GM12864 (cell line): ENCODE measurements at regions not wholly inside any gene's neighbourhood (a gene's known extent, or its start where the extent isn't known, plus 50 kb on each side); places are given as distances from the start of the nearest gene placed in this dataset.

Experiments used
- DNase-seq: peaks from one replicate; pipeline ENCODE4 v3.0.0-alpha.2; 2011; ENCODE audit warnings: low read depth
- H3K4me3 ChIP-seq: 2 replicates; pipeline ENCODE4 v1.5.1; 2011; ENCODE audit warnings: mild to moderate bottlenecking, low read depth, low read length, control low read depth
- TF ChIP-seq, protein P1 (sequence below): IDR thresholded peaks from 2 replicates; pipeline ENCODE4 v1.5.1; 2011; ENCODE audit warnings: low read depth, mild to moderate bottlenecking, moderate library complexity, low read length, control low read depth, inconsistent platforms; ENCODE audit errors: missing control alignments

DNA sequence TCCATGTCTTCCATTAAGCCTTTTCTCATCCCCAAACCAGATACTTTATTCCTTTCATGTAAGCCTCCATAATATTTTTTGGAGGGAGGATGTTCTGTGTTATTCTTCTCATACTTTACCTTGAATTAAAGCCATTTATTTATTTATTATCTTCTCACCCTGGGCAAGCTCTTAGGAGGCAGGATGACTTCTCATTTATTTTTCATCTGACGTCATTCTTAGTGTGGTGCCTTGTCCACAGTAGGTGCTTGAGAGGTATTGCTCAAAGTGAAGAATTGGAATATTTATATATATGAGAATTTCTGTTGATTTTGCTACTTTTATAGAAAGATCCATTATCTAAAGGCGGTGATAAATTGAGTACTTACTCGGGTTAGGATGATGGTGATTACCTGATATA lies 458.3 kb upstream of the ACTBL2 start:
- TF ChIP-seq, protein P1, sequence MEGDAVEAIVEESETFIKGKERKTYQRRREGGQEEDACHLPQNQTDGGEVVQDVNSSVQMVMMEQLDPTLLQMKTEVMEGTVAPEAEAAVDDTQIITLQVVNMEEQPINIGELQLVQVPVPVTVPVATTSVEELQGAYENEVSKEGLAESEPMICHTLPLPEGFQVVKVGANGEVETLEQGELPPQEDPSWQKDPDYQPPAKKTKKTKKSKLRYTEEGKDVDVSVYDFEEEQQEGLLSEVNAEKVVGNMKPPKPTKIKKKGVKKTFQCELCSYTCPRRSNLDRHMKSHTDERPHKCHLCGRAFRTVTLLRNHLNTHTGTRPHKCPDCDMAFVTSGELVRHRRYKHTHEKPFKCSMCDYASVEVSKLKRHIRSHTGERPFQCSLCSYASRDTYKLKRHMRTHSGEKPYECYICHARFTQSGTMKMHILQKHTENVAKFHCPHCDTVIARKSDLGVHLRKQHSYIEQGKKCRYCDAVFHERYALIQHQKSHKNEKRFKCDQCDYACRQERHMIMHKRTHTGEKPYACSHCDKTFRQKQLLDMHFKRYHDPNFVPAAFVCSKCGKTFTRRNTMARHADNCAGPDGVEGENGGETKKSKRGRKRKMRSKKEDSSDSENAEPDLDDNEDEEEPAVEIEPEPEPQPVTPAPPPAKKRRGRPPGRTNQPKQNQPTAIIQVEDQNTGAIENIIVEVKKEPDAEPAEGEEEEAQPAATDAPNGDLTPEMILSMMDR, result no peak
- H3K4me3 ChIP-seq, result no peak overlapping the region
- no peak for DNase-seq

DNA sequence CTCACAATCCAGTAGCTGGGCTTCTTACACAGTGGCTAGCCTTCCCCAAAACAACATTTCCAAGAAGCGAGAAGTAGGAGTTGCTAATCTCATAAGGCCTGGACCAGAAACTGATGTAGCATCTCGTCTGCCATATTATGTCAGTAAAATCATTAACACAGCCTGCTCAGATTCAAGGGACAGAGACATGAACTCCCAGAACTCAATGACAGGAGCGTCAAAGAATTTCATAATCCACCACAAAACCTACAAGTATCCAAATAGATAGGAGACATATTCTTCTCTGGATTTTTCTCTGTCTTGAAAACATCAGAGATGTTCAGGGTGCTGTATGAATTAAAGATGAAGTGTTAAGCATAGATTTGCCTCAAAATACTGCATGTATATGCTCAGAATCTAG lies 457.6 kb upstream of the ACTBL2 start:
- no peak for DNase-seq
- TF ChIP-seq, protein P1, result no peak
- no peak overlapping the region for H3K4me3 ChIP-seq

DNA sequence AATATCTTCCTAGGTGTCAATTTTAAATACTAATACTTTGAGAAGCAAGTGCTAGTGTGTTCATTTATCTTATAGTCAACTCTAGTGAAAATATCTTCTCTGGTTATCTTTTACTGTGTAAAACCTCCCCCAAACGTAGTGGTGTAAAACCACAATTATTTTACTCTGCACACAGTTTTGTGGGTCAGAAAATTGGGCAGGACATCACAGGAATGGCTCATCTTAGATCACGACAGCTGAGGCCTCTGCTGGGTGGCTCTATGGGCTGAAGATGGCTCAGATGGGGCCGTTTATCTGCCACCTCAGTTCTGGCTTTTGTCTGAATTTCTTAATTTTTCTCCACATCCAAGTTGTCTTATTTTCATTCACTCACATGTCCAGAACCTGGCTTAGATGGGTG lies 457.2 kb upstream of the ACTBL2 start:
- TF ChIP-seq, protein P1, result no peak
- no peak overlapping the region for H3K4me3 ChIP-seq
- DNase-seq, result no peak

DNA sequence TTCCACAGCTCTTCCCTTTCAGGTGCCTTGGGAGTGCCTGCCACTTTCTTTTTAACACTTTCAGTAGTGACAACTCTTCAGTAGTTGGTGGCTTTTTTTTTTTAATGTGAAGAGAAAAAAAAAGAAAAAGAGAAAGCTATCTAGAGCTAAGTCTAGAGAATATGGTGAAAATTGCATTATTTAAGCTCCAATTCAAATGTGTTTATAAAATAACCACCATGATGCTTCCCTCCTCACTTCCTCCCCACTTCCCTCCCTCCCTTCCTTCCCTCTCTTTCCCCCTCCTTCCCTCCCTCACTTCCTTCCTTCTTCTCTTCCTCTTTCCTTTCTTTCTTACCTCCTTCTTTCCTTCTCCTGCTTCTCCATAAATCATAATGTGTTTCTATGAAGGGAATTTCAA lies 456.7 kb upstream of the ACTBL2 start:
- no peak overlapping the region for H3K4me3 ChIP-seq
- DNase-seq, result no peak
- TF ChIP-seq, protein P1, result no peak

DNA sequence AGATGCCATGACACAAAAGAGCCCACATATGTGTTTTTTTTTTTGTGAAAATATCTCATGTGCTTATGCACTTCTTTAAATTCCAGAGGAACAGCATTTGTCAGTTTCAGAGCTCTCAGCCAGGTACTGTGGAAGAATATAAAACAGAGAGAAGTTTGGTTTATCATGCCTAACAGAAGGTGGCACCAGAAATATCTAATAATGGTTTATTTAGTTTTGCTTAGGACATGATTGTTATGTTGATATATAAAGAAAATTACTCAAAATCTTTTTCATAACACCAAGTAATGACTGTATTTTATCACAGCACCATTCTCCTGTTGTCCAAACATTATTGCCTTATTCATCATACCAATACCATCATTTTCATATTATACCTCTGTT lies 455.6 kb upstream of the ACTBL2 start:
- H3K4me3 ChIP-seq, result no peak overlapping the region
- TF ChIP-seq, protein P1, result no peak
- DNase-seq, result no peak

DNA sequence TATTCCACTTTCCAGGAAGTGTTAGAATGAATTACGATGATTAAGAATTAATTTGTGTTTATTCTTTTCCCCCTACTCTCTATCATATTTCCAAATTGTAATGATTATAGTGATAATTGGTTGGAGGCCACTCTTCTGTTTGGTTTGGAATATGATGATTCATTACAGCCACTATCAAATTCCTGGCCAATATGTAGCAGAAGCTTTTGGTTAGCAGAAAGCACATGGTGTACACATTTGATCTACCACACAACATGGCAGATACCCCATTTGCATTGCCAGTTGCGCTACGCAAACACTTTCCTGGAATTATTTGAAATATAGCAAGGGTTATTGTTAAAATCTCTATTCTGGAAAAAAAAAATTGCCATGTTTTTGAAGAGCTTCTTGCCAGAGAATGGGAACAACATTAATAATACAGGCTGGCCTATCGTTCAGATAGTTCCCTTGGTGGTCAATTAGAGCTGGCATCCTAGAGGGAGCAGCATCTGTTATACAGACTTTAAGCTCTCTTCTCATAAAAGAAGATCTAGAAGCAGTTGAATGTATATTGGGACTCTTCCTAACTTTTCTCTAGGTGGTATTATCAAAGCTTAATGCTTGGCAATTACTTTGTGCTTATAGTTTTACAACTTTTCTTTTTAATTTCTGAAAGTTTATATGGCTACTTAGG lies 455.0 kb upstream of the ACTBL2 start:
- DNase-seq, result no peak
- TF ChIP-seq, protein P1, result no peak
- H3K4me3 ChIP-seq, result no peak overlapping the region

DNA sequence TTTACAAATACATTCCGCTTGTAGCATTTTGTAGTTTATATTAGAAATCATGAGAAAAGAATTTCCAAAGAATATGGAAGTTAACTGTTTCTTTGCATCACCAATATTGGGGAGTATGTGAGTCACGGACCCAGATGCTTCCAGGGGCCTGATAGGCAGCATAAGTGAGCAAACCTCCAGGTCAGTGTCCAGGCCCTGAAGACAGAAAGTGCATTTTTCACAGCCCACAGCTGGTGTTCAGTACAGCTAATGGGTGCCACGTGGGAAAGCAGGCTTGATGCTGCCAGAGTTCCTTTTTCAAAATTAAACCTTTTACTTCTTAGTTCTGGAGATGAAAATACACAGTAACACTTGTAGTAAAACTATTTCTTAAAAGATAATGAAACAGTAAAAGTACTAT lies 454.4 kb upstream of the ACTBL2 start:
- TF ChIP-seq, protein P1, result no peak
- DNase-seq, result no peak
- no peak overlapping the region for H3K4me3 ChIP-seq
